ENCODE measurements at regions not wholly inside any gene's neighbourhood (a gene's known extent, or its start where the extent isn't known, plus 50 kb on each side); places are given as distances from the start of the nearest gene placed in this dataset.

- 100% methylated on average over 2 of the region's 6 CpGs for WGBS (ENCODE audit: insufficient coverage)
- H3K4me3 ChIP-seq (replicated peaks in 1 of 3; ENCODE audit: low read depth in 2 of 3, low read length in 3 of 3) = no peak overlapping the region
- Mint-ChIP-seq H3K27ac (no peak overlapping the region), H3K9me3 (peaks cover 0 to 13% (median 3%) of the 10 kb centered on the region in 7 donors), H3K27me3 (ENCODE audit: low read depth in 3 of 3) (peaks cover 0 to 4% (median 0%) of the 10 kb centered on the region in 3 donors), H3K4me1 (no peaks in the 10 kb centered on the region), H3K4me3 (no peak overlapping the region), H3K36me3 (no peaks in the 10 kb centered on the region)
- no peaks in the 10 kb centered on the region for H3K36me3 ChIP-seq (replicated peaks in 1 of 2; ENCODE audit: control insufficient read depth in 1 of 2, insufficient read depth in 2 of 2, low read length in 2 of 2)
- H3K27ac ChIP-seq (ENCODE audit: low read depth in 1 of 2, low read length in 2 of 2) = no peak overlapping the region
- no peak for DNase-seq
- no peak for TF ChIP-seq CTCF (IDR thresholded peaks at IDR 0.05)
- no peak overlapping the region for H2AFZ ChIP-seq (ENCODE audit: insufficient read depth, low read depth, low read length, poor library complexity, severe bottlenecking)
- intact Hi-C loops (cut with micrococcal nuclease) = no loop called here
- H3K9ac ChIP-seq (ENCODE audit: insufficient read depth, low read length, poor library complexity, severe bottlenecking) = no peak overlapping the region
- no peaks in the 10 kb centered on the region for H3K79me2 ChIP-seq (ENCODE audit: insufficient read depth, low read length)
- no peak overlapping the region for H3K4me2 ChIP-seq (replicated peaks; ENCODE audit: extremely low read depth, low read length, poor library complexity, severe bottlenecking)
- no peaks in the 10 kb centered on the region for H3K27me3 ChIP-seq (ENCODE audit: control insufficient read depth in 2 of 2, insufficient read depth in 2 of 2, low read length in 2 of 2)
- H3K9me3 ChIP-seq (replicated peaks in 1 of 2; ENCODE audit: control insufficient read depth in 1 of 2, insufficient read depth in 1 of 2, low read length in 2 of 2) = peaks cover 0 to 4% of the 10 kb centered on the region in 2 donors
- H4K20me1 ChIP-seq (ENCODE audit: insufficient read depth, low read length) = no peaks in the 10 kb centered on the region
- no peaks in the 10 kb centered on the region for H3K4me1 ChIP-seq (ENCODE audit: control insufficient read depth in 1 of 2, insufficient read depth in 2 of 2, low read length in 2 of 2)
These were observed 927.7 kb upstream of the MBL2 start for GRCh38 chr10:53700278-53700677.

- no peak overlapping the region for H3K4me3 Mint-ChIP-seq
- H3K36me3 Mint-ChIP-seq = no peaks in the 10 kb centered on the region
- H3K9me3 Mint-ChIP-seq = peaks cover 0 to 11% (median 3%) of the 10 kb centered on the region in 7 donors
- Histone ChIP-seq H3K27ac (ENCODE audit: low read depth in 1 of 2, low read length in 2 of 2) (no peak overlapping the region), H3K4me1 (ENCODE audit: control insufficient read depth in 1 of 2, insufficient read depth in 2 of 2, low read length in 2 of 2) (no peaks in the 10 kb centered on the region), H3K9me3 (replicated peaks in 1 of 2; ENCODE audit: control insufficient read depth in 1 of 2, insufficient read depth in 1 of 2, low read length in 2 of 2) (peaks cover 0 to 4% of the 10 kb centered on the region in 2 donors), H2AFZ (ENCODE audit: insufficient read depth, low read depth, low read length, poor library complexity, severe bottlenecking) (no peak overlapping the region), H3K4me3 (replicated peaks in 1 of 3; ENCODE audit: low read depth in 2 of 3, low read length in 3 of 3) (no peak overlapping the region), H3K4me2 (replicated peaks; ENCODE audit: extremely low read depth, low read length, poor library complexity, severe bottlenecking) (no peak overlapping the region), H4K20me1 (ENCODE audit: insufficient read depth, low read length) (no peaks in the 10 kb centered on the region), H3K9ac (ENCODE audit: insufficient read depth, low read length, poor library complexity, severe bottlenecking) (no peak overlapping the region), H3K36me3 (replicated peaks in 1 of 2; ENCODE audit: control insufficient read depth in 1 of 2, insufficient read depth in 2 of 2, low read length in 2 of 2) (no peaks in the 10 kb centered on the region), H3K27me3 (ENCODE audit: control insufficient read depth in 2 of 2, insufficient read depth in 2 of 2, low read length in 2 of 2) (no peaks in the 10 kb centered on the region), H3K79me2 (ENCODE audit: insufficient read depth, low read length) (no peaks in the 10 kb centered on the region)
- no peaks in the 10 kb centered on the region for H3K4me1 Mint-ChIP-seq
- no peak overlapping the region for H3K27ac Mint-ChIP-seq
- intact Hi-C loops (cut with micrococcal nuclease) = no loop called here
- no peak for DNase-seq
- 86% methylated on average over 1 of the region's 3 CpGs for WGBS (ENCODE audit: insufficient coverage)
- peaks cover 0 to 4% (median 0%) of the 10 kb centered on the region in 3 donors for H3K27me3 Mint-ChIP-seq (ENCODE audit: low read depth in 3 of 3)
- no peak for TF ChIP-seq CTCF (IDR thresholded peaks at IDR 0.05)
These were observed 927.1 kb upstream of the MBL2 start for GRCh38 chr10:53699684-53700083.
